Adrenal gland (tissue), 5 donors: ENCODE measurements at regions not wholly inside any gene's neighbourhood (a gene's known extent, or its start where the extent isn't known, plus 50 kb on each side); places are given as distances from the start of the nearest gene placed in this dataset.

ENCODE experiments used
- CTCF ChIP-seq, 6 experiments: fragments of 450-650 bp in 4 of 6; fragments of 200-600 bp in 2 of 6; sonication (generic) in 1 of 6; IDR thresholded peaks; 1 replicate in 5 of 6; 2 replicates in 1 of 6; pipeline versions ENCODE4 v1.5.1 to v1.8.0; 2016 to 2021; ENCODE audit warnings: antibody characterized with exemption in 6 of 6, mild to moderate bottlenecking in 2 of 6, moderate library complexity in 1 of 6
- POLR2A ChIP-seq, 2 donors: fragments of 450-650 bp; IDR thresholded peaks; one replicate each; pipeline ENCODE4 v1.6.1; 2017; ENCODE audit warnings: antibody characterized with exemption in 2 of 2, mild to moderate bottlenecking in 2 of 2, moderate library complexity in 1 of 2
- donor health status: DM: no; HTN: no; CAD: no.

GRCh38 chr17:79338152-79338551, 263.5 kb downstream of the ENGASE start:
- no peak for TF ChIP-seq CTCF (IDR thresholded peaks at IDR 0.05)
- TF ChIP-seq POLR2A (IDR thresholded peaks at IDR 0.05), result no peak
